G401 (cell line): ENCODE measurements at regions not wholly inside any gene's neighbourhood (a gene's known extent, or its start where the extent isn't known, plus 50 kb on each side); places are given as distances from the start of the nearest gene placed in this dataset.
"Not testable (repeated sequence)": the region's sequence is repeated elsewhere in the genome, so short reads cannot be mapped to it uniquely, and the experiment has no call there.

Experiments used
- DNase-seq: peaks from one replicate; pipeline ENCODE4 v3.0.0-alpha.2; 2015; ENCODE audit warnings: low spot score
- in situ Hi-C: cut with HindIII; loops from 2 replicates; pipeline ENCODE4 v1.10.0; 2016; ENCODE audit warnings: low sequenced_read_pairs, mixed read lengths

- no peak for DNase-seq
- in situ Hi-C loops = no loop called here
These were observed 858.3 kb downstream of the FLRT2 start for GRCh38 chr14:86388216-86388615.

- in situ Hi-C loops = no loop called here
- DNase-seq = no peak
These were observed 843.9 kb downstream of the FLRT2 start for GRCh38 chr14:86373886-86374285.

GRCh38 chr14:86372402-86372801 is 842.5 kb downstream of the FLRT2 start:
- in situ Hi-C loops = no loop called here

GRCh38 chr14:86364634-86365033 is 834.7 kb downstream of the FLRT2 start:
- DNase-seq = no peak
- in situ Hi-C loops = no loop called here

More at GRCh38 chr14:86372402-86372801, 842.5 kb downstream of the FLRT2 start:
- no peak for DNase-seq

GRCh38 chr14:86363576-86363975 is 833.6 kb downstream of the FLRT2 start:
- in situ Hi-C loops = no loop called here
- no peak for DNase-seq

- in situ Hi-C loops = no loop called here
- DNase-seq = no peak
These were observed 833.1 kb downstream of the FLRT2 start for GRCh38 chr14:86363047-86363446.

GRCh38 chr14:86357876-86358275 is 827.9 kb downstream of the FLRT2 start:
- in situ Hi-C loops = no loop called here
- DNase-seq = no peak

- DNase-seq = no peak
- in situ Hi-C loops = no loop called here
These were observed 827.2 kb downstream of the FLRT2 start for GRCh38 chr14:86357119-86357518.

- in situ Hi-C loops = no loop called here
- DNase-seq = no peak
These were observed 817.0 kb downstream of the FLRT2 start for GRCh38 chr14:86346818-86347384.

- no peak for DNase-seq
- in situ Hi-C loops = no loop called here
These were observed 804.4 kb downstream of the FLRT2 start for GRCh38 chr14:86334355-86334754.

- no peak for DNase-seq
- in situ Hi-C loops = no loop called here
These were observed 803.5 kb downstream of the FLRT2 start for GRCh38 chr14:86333493-86333892.

- no peak for DNase-seq
- in situ Hi-C loops = no loop called here
These were observed 801.4 kb downstream of the FLRT2 start for GRCh38 chr14:86331341-86331740.

- in situ Hi-C loops = no loop called here
- no peak for DNase-seq
These were observed 791.2 kb downstream of the FLRT2 start for GRCh38 chr14:86321151-86321550.

- DNase-seq, in situ Hi-C loops: not testable (repeated sequence)
These were observed 782.3 kb downstream of the FLRT2 start for GRCh38 chr14:86312154-86312665.

- in situ Hi-C loops = no loop called here
- no peak for DNase-seq
These were observed 781.2 kb downstream of the FLRT2 start for GRCh38 chr14:86311151-86311550.

- in situ Hi-C loops = no loop called here
- no peak for DNase-seq
These were observed 780.7 kb downstream of the FLRT2 start for GRCh38 chr14:86310611-86311010.

- DNase-seq = no peak
- in situ Hi-C loops = no loop called here
These were observed 780.2 kb downstream of the FLRT2 start for GRCh38 chr14:86310148-86310547.

GRCh38 chr14:86305058-86305457 is 775.1 kb downstream of the FLRT2 start:
- DNase-seq = no peak
- in situ Hi-C loops = no loop called here

- in situ Hi-C loops = no loop called here
- no peak for DNase-seq
These were observed 770.0 kb downstream of the FLRT2 start for GRCh38 chr14:86299994-86300393.

GRCh38 chr14:86296173-86296572 is 766.2 kb downstream of the FLRT2 start:
- no peak for DNase-seq
- in situ Hi-C loops = no loop called here

GRCh38 chr14:86288336-86288735 is 758.4 kb downstream of the FLRT2 start:
- DNase-seq = no peak
- in situ Hi-C loops = no loop called here
